Endothelial cell of umbilical vein (primary cell): ENCODE measurements at regions not wholly inside any gene's neighbourhood (a gene's known extent, or its start where the extent isn't known, plus 50 kb on each side); places are given as distances from the start of the nearest gene placed in this dataset.

Experiments used
- BruUV-seq: library from RNA; stranded (reverse); fragments of 400-500 nt; replicated peaks from 2 replicates; lab custom pipeline; 2021; lab: Mats Ljungman, UMichigan
- CTCF ChIA-PET: fragments of 300-600, 350-600 bp; sonication (Branson Sonifier 250); formaldehyde crosslinking; loops from one replicate; lab custom pipeline; 2021; ENCODE audit warnings: antibody characterized with exemption, inconsistent platforms; lab: Charles Lee
- POLR2A ChIA-PET: fragments of 300-600, 350-600 bp; sonication (Branson Sonifier 250); formaldehyde crosslinking; loops from one replicate; lab custom pipeline; 2021; ENCODE audit warnings: antibody characterized with exemption, inconsistent platforms; lab: Charles Lee
- DNase-seq: peaks from one replicate; pipeline ENCODE4 v3.0.0-alpha.2; 2011; ENCODE audit warnings: low read depth, low spot score
- FAIRE-seq: peaks from 2 replicates; lab custom pipeline; 2011; peaks lifted over from hg19 to GRCh38; lab: Jason Lieb, UNC
- H2AFZ ChIP-seq: 2 replicates; pipeline ENCODE4 v1.6.0; 2012; ENCODE audit warnings: low read depth, low read length, control low read depth, inconsistent platforms
- H3K27ac ChIP-seq: 2 replicates; pipeline ENCODE4 v1.5.1; 2011; ENCODE audit warnings: low read depth, mild to moderate bottlenecking, control low read depth, low read length, moderate library complexity; ENCODE audit not compliant: insufficient read depth
- H3K27me3 ChIP-seq, 2 experiments: 2 replicates each; pipeline versions ENCODE4 v1.6.0 to v1.6.1; 2011; ENCODE audit warnings: low read length in 2 of 2, mixed read lengths in 1 of 2; ENCODE audit not compliant: control insufficient read depth in 2 of 2, insufficient read depth in 2 of 2
- H3K36me3 ChIP-seq, 2 experiments: 2 replicates in 1 of 2; 3 replicates in 1 of 2; pipeline ENCODE4 v1.5.1; 2011; ENCODE audit warnings: low read length in 2 of 2, mild to moderate bottlenecking in 1 of 2, moderate library complexity in 1 of 2; ENCODE audit not compliant: control insufficient read depth in 2 of 2, insufficient read depth in 2 of 2; ENCODE audit errors: extremely low read depth in 1 of 2
- H3K4me1 ChIP-seq: 3 replicates; pipeline ENCODE4 v1.5.1; 2011; ENCODE audit warnings: mild to moderate bottlenecking, low read length; ENCODE audit not compliant: control insufficient read depth, insufficient read depth; ENCODE audit errors: extremely low read depth
- H3K4me2 ChIP-seq: 2 replicates; pipeline ENCODE4 v1.6.1; 2011; ENCODE audit warnings: low read length, control low read depth, mixed read lengths; ENCODE audit not compliant: insufficient read depth
- H3K4me3 ChIP-seq, 3 experiments: fragments of 200-600 bp in 1 of 3; sonication (generic), shearing (Covaris generic) in 1 of 3; replicated peaks in 1 of 3; 2 replicates each; pipeline ENCODE4 v1.5.1; 2011 to 2016; ENCODE audit warnings: control low read depth in 3 of 3, low read length in 3 of 3, mild to moderate bottlenecking in 2 of 3, inconsistent platforms in 1 of 3, low read depth in 1 of 3, moderate library complexity in 1 of 3; ENCODE audit not compliant: insufficient read depth in 1 of 3
- H3K79me2 ChIP-seq: 2 replicates; pipeline ENCODE4 v1.6.0; 2012; ENCODE audit warnings: low read length, inconsistent platforms; ENCODE audit not compliant: control insufficient read depth, insufficient read depth
- H3K9ac ChIP-seq: replicated peaks from 2 replicates; pipeline ENCODE3; 2011; ENCODE audit warnings: low read length, control low read depth; ENCODE audit not compliant: insufficient read depth; ENCODE audit errors: extremely low read depth
- H3K9me1 ChIP-seq: replicated peaks from 3 replicates; pipeline ENCODE4 v1.6.0; 2011; ENCODE audit warnings: mild to moderate bottlenecking, low read length; ENCODE audit not compliant: control insufficient read depth, insufficient read depth; ENCODE audit errors: extremely low read depth
- H3K9me3 ChIP-seq: replicated peaks from 2 replicates; pipeline ENCODE4 v1.5.1; 2012; ENCODE audit warnings: low read length, inconsistent platforms; ENCODE audit not compliant: control insufficient read depth, insufficient read depth
- H4K20me1 ChIP-seq: replicated peaks from 2 replicates; pipeline ENCODE3; 2011; ENCODE audit warnings: mild to moderate bottlenecking, low read length; ENCODE audit not compliant: control insufficient read depth, insufficient read depth; ENCODE audit errors: extremely low read depth
- EZH2 ChIP-seq: IDR thresholded peaks from 2 replicates; pipeline ENCODE4 v1.6.1; 2012; ENCODE audit warnings: borderline replicate concordance, low read depth, mild to moderate bottlenecking, moderate library complexity, low read length, inconsistent platforms; ENCODE audit not compliant: severe bottlenecking
- FOS ChIP-seq: IDR thresholded peaks from 2 replicates; pipeline ENCODE4 v1.6.1; 2011; ENCODE audit warnings: mild to moderate bottlenecking, low read length, moderate library complexity, borderline replicate concordance; ENCODE audit not compliant: insufficient read depth
- GATA2 ChIP-seq: IDR thresholded peaks from 2 replicates; pipeline ENCODE4 v1.7.0; 2011; ENCODE audit warnings: low read depth, mild to moderate bottlenecking, moderate library complexity, mixed read lengths, low read length; ENCODE audit not compliant: insufficient read length, insufficient read depth
- JUN ChIP-seq: IDR thresholded peaks from 2 replicates; pipeline ENCODE4 v1.6.1; 2011; ENCODE audit warnings: borderline replicate concordance, low read depth; ENCODE audit not compliant: insufficient read length, insufficient read depth
- MYC ChIP-seq: IDR thresholded peaks from one replicate; pipeline ENCODE4 v1.6.1; 2011; ENCODE audit warnings: mild to moderate bottlenecking, low read depth, low read length
- POLR2A ChIP-seq: IDR thresholded peaks from 2 replicates; pipeline ENCODE4 v1.6.1; 2012; ENCODE audit warnings: low read depth, mild to moderate bottlenecking, control low read depth, low read length
- POLR2AphosphoS5 ChIP-seq: IDR thresholded peaks from 2 replicates; pipeline ENCODE4 v1.6.1; 2012; ENCODE audit warnings: low read depth, mild to moderate bottlenecking, control low read depth, low read length, moderate library complexity; ENCODE audit not compliant: insufficient read depth
- dilution Hi-C: fragments of 300-500 bp; cut with MboI; formaldehyde crosslinking; loops from one replicate; pipeline ENCODE4 v1.15.0; 2019; ENCODE audit warnings: low sequenced_read_pairs; ENCODE audit not compliant: extremely low pct_ligation_motif_present
- intact Hi-C: fragments of 100-400 bp; cut with micrococcal nuclease; formaldehyde crosslinking; loops from one replicate; pipeline ENCODE4 v1.10.0; 2022
- TF ChIP-seq, protein P1 (sequence below), 2 donors: IDR thresholded peaks; 1 replicate in 1 of 2; 2 replicates in 1 of 2; pipeline ENCODE4 v1.5.1; 2011; ENCODE audit warnings: low read length in 2 of 2, mild to moderate bottlenecking in 2 of 2, moderate library complexity in 2 of 2, control low read depth in 1 of 2, inconsistent platforms in 1 of 2, low read depth in 1 of 2; ENCODE audit not compliant: insufficient read depth in 1 of 2; ENCODE audit errors: extremely low read depth in 1 of 2
- TF ChIP-seq, protein P2 (sequence below): IDR thresholded peaks from 2 replicates; pipeline ENCODE4 v1.6.1; 2011; ENCODE audit not compliant: insufficient read depth, insufficient read length

- dilution Hi-C loops, result no loop called here
- BruUV-seq, result no TSS peak
- Histone ChIP-seq H3K9me3 (no peaks in the 10 kb centered on the region), H3K36me3 (no peaks in the 10 kb centered on the region), H3K27ac (no peak overlapping the region), H3K27me3 (no peaks in the 10 kb centered on the region), H3K4me2 (no peak overlapping the region), H3K4me3 (no peak overlapping the region), H2AFZ (no peak overlapping the region), H3K9ac (no peak overlapping the region), H3K79me2 (no peaks in the 10 kb centered on the region), H4K20me1 (no peaks in the 10 kb centered on the region), H3K4me1 (no peaks in the 10 kb centered on the region), H3K9me1 (no peaks in the 10 kb centered on the region)
- FAIRE-seq (no peak), DNase-seq (no peak)
- ChIA-PET POLR2A (no interaction called here), CTCF (interaction anchor here (0.8 kb wide), 1 partner anchor 20 kb away, joined by 3 read pairs; no protein-coding TSS in a partner anchor)
- TF ChIP-seq EZH2 (no peak), MYC (no peak), POLR2A (no peak), GATA2 (no peak), POLR2AphosphoS5 (no peak), FOS (no peak), JUN (no peak)
- TF ChIP-seq, protein P1, sequence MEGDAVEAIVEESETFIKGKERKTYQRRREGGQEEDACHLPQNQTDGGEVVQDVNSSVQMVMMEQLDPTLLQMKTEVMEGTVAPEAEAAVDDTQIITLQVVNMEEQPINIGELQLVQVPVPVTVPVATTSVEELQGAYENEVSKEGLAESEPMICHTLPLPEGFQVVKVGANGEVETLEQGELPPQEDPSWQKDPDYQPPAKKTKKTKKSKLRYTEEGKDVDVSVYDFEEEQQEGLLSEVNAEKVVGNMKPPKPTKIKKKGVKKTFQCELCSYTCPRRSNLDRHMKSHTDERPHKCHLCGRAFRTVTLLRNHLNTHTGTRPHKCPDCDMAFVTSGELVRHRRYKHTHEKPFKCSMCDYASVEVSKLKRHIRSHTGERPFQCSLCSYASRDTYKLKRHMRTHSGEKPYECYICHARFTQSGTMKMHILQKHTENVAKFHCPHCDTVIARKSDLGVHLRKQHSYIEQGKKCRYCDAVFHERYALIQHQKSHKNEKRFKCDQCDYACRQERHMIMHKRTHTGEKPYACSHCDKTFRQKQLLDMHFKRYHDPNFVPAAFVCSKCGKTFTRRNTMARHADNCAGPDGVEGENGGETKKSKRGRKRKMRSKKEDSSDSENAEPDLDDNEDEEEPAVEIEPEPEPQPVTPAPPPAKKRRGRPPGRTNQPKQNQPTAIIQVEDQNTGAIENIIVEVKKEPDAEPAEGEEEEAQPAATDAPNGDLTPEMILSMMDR (IDR thresholded peaks at IDR 0.05; ENCODE audit: extremely low read depth in 1 of 2, insufficient read depth in 1 of 2, low read depth in 1 of 2, low read length in 2 of 2), result no peak
- TF ChIP-seq, protein P2, sequence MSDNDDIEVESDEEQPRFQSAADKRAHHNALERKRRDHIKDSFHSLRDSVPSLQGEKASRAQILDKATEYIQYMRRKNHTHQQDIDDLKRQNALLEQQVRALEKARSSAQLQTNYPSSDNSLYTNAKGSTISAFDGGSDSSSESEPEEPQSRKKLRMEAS, result no peak
- intact Hi-C loops, result no loop called here
Measured at GRCh38 chr15:35777061-35777460, 231.1 kb upstream of the DPH6 start.
